ENCODE measurements at regions not wholly inside any gene's neighbourhood (a gene's known extent, or its start where the extent isn't known, plus 50 kb on each side); places are given as distances from the start of the nearest gene placed in this dataset.

GRCh38 chr10:16184096-16184597 is 252.7 kb upstream of the PTER start:
- no peak for ATAC-seq
- TF ChIP-seq SNAI2 (CRISPR knock-in tag; IDR thresholded peaks at IDR 0.05), result no peak
- no peak for TF ChIP-seq PPARA (CRISPR knock-in tag; IDR thresholded peaks at IDR 0.05; ENCODE audit: borderline replicate concordance)
- no peak for TF ChIP-seq CSDC2 (CRISPR knock-in tag; IDR thresholded peaks at IDR 0.05)
- no peak for TF ChIP-seq ZC3H10 (CRISPR knock-in tag; IDR thresholded peaks at IDR 0.05)
- no peak for TF ChIP-seq TOX (CRISPR knock-in tag; IDR thresholded peaks at IDR 0.05; ENCODE audit: borderline replicate concordance)

- ATAC-seq, result no peak
These were observed 251.9 kb upstream of the PTER start for GRCh38 chr10:16184906-16185305.

GRCh38 chr10:16186564-16186963 is 250.2 kb upstream of the PTER start:
- TF ChIP-seq TOX (CRISPR knock-in tag; IDR thresholded peaks at IDR 0.05; ENCODE audit: borderline replicate concordance) (no peak), ISL1 (CRISPR knock-in tag; IDR thresholded peaks at IDR 0.05) (no peak), RARB (CRISPR knock-in tag; IDR thresholded peaks at IDR 0.05) (no peak), ZFP30 (CRISPR knock-in tag; IDR thresholded peaks at IDR 0.05) (no peak), ZNF70 (CRISPR knock-in tag; IDR thresholded peaks at IDR 0.05) (no peak), ESRRG (CRISPR knock-in tag; IDR thresholded peaks at IDR 0.05) (no peak), TSHZ2 (CRISPR knock-in tag; IDR thresholded peaks at IDR 0.05) (no peak), ARNTL (CRISPR knock-in tag; IDR thresholded peaks at IDR 0.05; ENCODE audit: borderline replicate concordance, low read depth) (no peak), ZFP3 (CRISPR knock-in tag; IDR thresholded peaks at IDR 0.05) (no peak), CSRNP3 (CRISPR knock-in tag; IDR thresholded peaks at IDR 0.05) (no peak), CREB5 (CRISPR knock-in tag; IDR thresholded peaks at IDR 0.05; ENCODE audit: low read depth) (no peak), ZC3H10 (CRISPR knock-in tag; IDR thresholded peaks at IDR 0.05) (no peak), TCF4 (CRISPR knock-in tag; IDR thresholded peaks at IDR 0.05; ENCODE audit: borderline replicate concordance) (no peak), SNAI2 (CRISPR knock-in tag; IDR thresholded peaks at IDR 0.05) (no peak), OSR1 (CRISPR knock-in tag; IDR thresholded peaks at IDR 0.05) (no peak), BACH2 (CRISPR knock-in tag; IDR thresholded peaks at IDR 0.05; ENCODE audit: borderline replicate concordance) (no peak)
- ATAC-seq, result no peak

More at GRCh38 chr10:16184906-16185305, 251.9 kb upstream of the PTER start:
- TF ChIP-seq ISL1 (CRISPR knock-in tag; IDR thresholded peaks at IDR 0.05) (no peak), TSHZ2 (CRISPR knock-in tag; IDR thresholded peaks at IDR 0.05) (no peak), SNAI2 (CRISPR knock-in tag; IDR thresholded peaks at IDR 0.05) (no peak), RARB (CRISPR knock-in tag; IDR thresholded peaks at IDR 0.05) (no peak), ARNTL (CRISPR knock-in tag; IDR thresholded peaks at IDR 0.05; ENCODE audit: borderline replicate concordance, low read depth) (no peak)

- ATAC-seq, result no peak
- TF ChIP-seq OSR1 (CRISPR knock-in tag; IDR thresholded peaks at IDR 0.05) (no peak), PATZ1 (CRISPR knock-in tag; IDR thresholded peaks at IDR 0.05; ENCODE audit: borderline replicate concordance) (no peak), SNAI2 (CRISPR knock-in tag; IDR thresholded peaks at IDR 0.05) (no peak), ESRRG (CRISPR knock-in tag; IDR thresholded peaks at IDR 0.05) (no peak)
These were observed 249.6 kb upstream of the PTER start for GRCh38 chr10:16187161-16187560.
